H1 (cell line): ENCODE measurements at regions not wholly inside any gene's neighbourhood (a gene's known extent, or its start where the extent isn't known, plus 50 kb on each side); places are given as distances from the start of the nearest gene placed in this dataset.

Source experiments
- CTCF ChIA-PET: fragments of 300-600 bp; sonication (Branson Sonifier 250); formaldehyde crosslinking; loops from one replicate; lab custom pipeline; 2021; ENCODE audit not compliant: partially characterized antibody; lab: Charles Lee
- POLR2A ChIA-PET: fragments of 300-600 bp; sonication (Branson Sonifier 250); formaldehyde crosslinking; loops from one replicate; lab custom pipeline; 2021; ENCODE audit warnings: inconsistent platforms; ENCODE audit not compliant: partially characterized antibody; lab: Charles Lee
- DNase-seq, 2 experiments: peaks; one replicate each; pipeline versions ENCODE4 v3.0.0 to v3.0.0-alpha.2; 2010 to 2022; ENCODE audit warnings: low spot score in 2 of 2, low read depth in 1 of 2, mixed read lengths in 1 of 2
- FAIRE-seq: peaks from 2 replicates; lab custom pipeline; 2011; peaks lifted over from hg19 to GRCh38; lab: Jason Lieb, UNC
- H2AFZ ChIP-seq: 2 replicates; pipeline ENCODE4 v1.8.1; 2012; ENCODE audit warnings: low read length, inconsistent platforms
- H2AK5ac ChIP-seq: 2 replicates; pipeline ENCODE4 v1.6.1; 2013; ENCODE audit warnings: low read depth, low read length
- H2BK120ac ChIP-seq: replicated peaks from 2 replicates; pipeline ENCODE3; 2013; ENCODE audit warnings: low read depth, low read length, inconsistent platforms
- H2BK12ac ChIP-seq: 2 replicates; pipeline ENCODE4 v1.6.1; 2013; ENCODE audit warnings: low read depth, low read length
- H2BK15ac ChIP-seq: 2 replicates; pipeline ENCODE4 v1.6.1; 2013; ENCODE audit warnings: low read length
- H2BK20ac ChIP-seq: 2 replicates; pipeline ENCODE4 v1.6.1; 2013; ENCODE audit warnings: low read length
- H2BK5ac ChIP-seq: 2 replicates; pipeline ENCODE4 v1.6.1; 2013; ENCODE audit warnings: low read depth, low read length
- H3K14ac ChIP-seq: 2 replicates; pipeline ENCODE4 v1.6.1; 2013; ENCODE audit warnings: inconsistent platforms; ENCODE audit not compliant: insufficient read length
- H3K18ac ChIP-seq: 2 replicates; pipeline ENCODE4 v1.6.1; 2013; ENCODE audit warnings: low read length; ENCODE audit errors: extremely low read depth
- H3K23ac ChIP-seq: 2 replicates; pipeline ENCODE4 v1.6.1; 2013; ENCODE audit warnings: inconsistent platforms; ENCODE audit not compliant: insufficient read length
- H3K23me2 ChIP-seq: 2 replicates; pipeline ENCODE4 v1.6.1; 2013; ENCODE audit warnings: low read depth, low read length
- H3K27ac ChIP-seq: 2 replicates; pipeline ENCODE4 v1.6.1; 2011; ENCODE audit warnings: low read depth, low read length, inconsistent platforms
- H3K27me3 ChIP-seq, 4 experiments: replicated peaks in 1 of 4; 1 replicate in 1 of 4; 2 replicates in 3 of 4; pipeline versions ENCODE4 v1.6.1 to v1.8.1; 2011 to 2013; ENCODE audit warnings: low read length in 3 of 4, mild to moderate bottlenecking in 3 of 4, inconsistent platforms in 2 of 4, mixed read lengths in 2 of 4, moderate library complexity in 1 of 4; ENCODE audit not compliant: control insufficient read depth in 3 of 4, insufficient read depth in 3 of 4; ENCODE audit errors: extremely low read depth in 1 of 4
- H3K36me3 ChIP-seq, 4 experiments: 2 replicates each; pipeline versions ENCODE4 v1.6.1 to v1.8.1; 2011 to 2013; ENCODE audit warnings: mild to moderate bottlenecking in 4 of 4, low read length in 3 of 4, moderate library complexity in 2 of 4, control low read depth in 1 of 4, inconsistent platforms in 1 of 4; ENCODE audit not compliant: insufficient read depth in 4 of 4, control insufficient read depth in 2 of 4
- H3K4ac ChIP-seq: replicated peaks from 2 replicates; pipeline ENCODE3; 2013; ENCODE audit warnings: low read length, low read depth, mixed read lengths, inconsistent platforms; ENCODE audit not compliant: insufficient read length
- H3K4me1 ChIP-seq, 4 experiments: replicated peaks in 1 of 4; 1 replicate in 1 of 4; 2 replicates in 3 of 4; pipeline versions ENCODE4 v1.6.1 to v1.8.1; 2011 to 2013; ENCODE audit warnings: low read length in 3 of 4, inconsistent platforms in 2 of 4, mixed read lengths in 1 of 4; ENCODE audit not compliant: insufficient read depth in 4 of 4, control insufficient read depth in 3 of 4
- H3K4me2 ChIP-seq, 2 experiments: 2 replicates each; pipeline versions ENCODE4 v1.6.1 to v1.8.1; 2011 to 2013; ENCODE audit warnings: low read depth in 2 of 2, low read length in 2 of 2, control low read depth in 1 of 2, inconsistent platforms in 1 of 2, mild to moderate bottlenecking in 1 of 2; ENCODE audit not compliant: insufficient read depth in 1 of 2
- H3K4me3 ChIP-seq, 4 experiments: fragments of 200-600, 300-600 bp in 1 of 4; sonication (generic), shearing (Covaris generic), sonication (Bioruptor Twin) in 1 of 4; 2 replicates each; pipeline versions ENCODE4 v1.5.1 to v1.8.1; 2011 to 2016; ENCODE audit warnings: low read length in 4 of 4, low read depth in 3 of 4, control low read depth in 2 of 4, inconsistent platforms in 2 of 4, mild to moderate bottlenecking in 2 of 4, mixed read lengths in 1 of 4, moderate library complexity in 1 of 4; ENCODE audit not compliant: insufficient read depth in 2 of 4; ENCODE audit errors: extremely low read depth in 1 of 4
- H3K56ac ChIP-seq: replicated peaks from 2 replicates; pipeline ENCODE3; 2013; ENCODE audit warnings: low read depth, mild to moderate bottlenecking, mixed read lengths, low read length, inconsistent platforms; ENCODE audit not compliant: insufficient read length
- H3K79me1 ChIP-seq: 2 replicates; pipeline ENCODE4 v1.6.1; 2013; ENCODE audit warnings: low read depth, low read length, control low read depth
- H3K79me2 ChIP-seq, 2 experiments: 2 replicates each; pipeline versions ENCODE4 v1.6.1 to v1.8.1; 2012 to 2013; ENCODE audit warnings: low read length in 2 of 2, mild to moderate bottlenecking in 2 of 2, inconsistent platforms in 1 of 2; ENCODE audit not compliant: insufficient read depth in 2 of 2, control insufficient read depth in 1 of 2
- H3K9ac ChIP-seq, 4 experiments: replicated peaks in 1 of 4; 1 replicate in 1 of 4; 2 replicates in 3 of 4; pipeline versions ENCODE4 v1.6.1 to v1.8.1; 2011 to 2013; ENCODE audit warnings: low read depth in 3 of 4, low read length in 3 of 4, control low read depth in 2 of 4, mild to moderate bottlenecking in 2 of 4, moderate library complexity in 2 of 4, inconsistent platforms in 1 of 4; ENCODE audit errors: extremely low read depth in 1 of 4
- H3K9me3 ChIP-seq, 2 experiments: 2 replicates each; pipeline versions ENCODE4 v1.6.1 to v1.8.1; 2012 to 2013; ENCODE audit warnings: mild to moderate bottlenecking in 2 of 2, moderate library complexity in 2 of 2, control low read depth in 1 of 2, inconsistent platforms in 1 of 2, low read depth in 1 of 2, low read length in 1 of 2, mixed read lengths in 1 of 2; ENCODE audit not compliant: insufficient read depth in 2 of 2
- H4K20me1 ChIP-seq, 2 experiments: replicated peaks in 1 of 2; 2 replicates each; pipeline versions ENCODE3 to v1.8.1; 2011 to 2013; ENCODE audit warnings: inconsistent platforms in 2 of 2, low read length in 2 of 2, mild to moderate bottlenecking in 1 of 2; ENCODE audit not compliant: insufficient read depth in 2 of 2, control insufficient read depth in 1 of 2
- H4K5ac ChIP-seq: 2 replicates; pipeline ENCODE4 v1.6.1; 2013; ENCODE audit warnings: low read length, low read depth, mixed read lengths, inconsistent platforms; ENCODE audit not compliant: insufficient read length
- H4K8ac ChIP-seq: 2 replicates; pipeline ENCODE4 v1.8.0; 2013; ENCODE audit warnings: mild to moderate bottlenecking, moderate library complexity, low read length, inconsistent platforms; ENCODE audit not compliant: insufficient read depth; ENCODE audit errors: extremely low read depth
- H4K91ac ChIP-seq: replicated peaks from 2 replicates; pipeline ENCODE3; 2013; ENCODE audit warnings: low read length, mixed read lengths, inconsistent platforms; ENCODE audit not compliant: insufficient read length
- CHD2 ChIP-seq: IDR thresholded peaks from 2 replicates; pipeline ENCODE4 v1.6.1; 2012; ENCODE audit warnings: low read length, improper control_type of control experiment
- TF ChIP-seq, protein P1 (sequence below): fragments of 300-600 bp; sonication (generic); IDR thresholded peaks from 2 replicates; pipeline ENCODE4 v1.7.1; 2012; ENCODE audit warnings: low read length, moderate library complexity, mild to moderate bottlenecking, inconsistent platforms; ENCODE audit not compliant: insufficient replicate concordance

GRCh38 chr9:86483496-86483895 lies 129.3 kb upstream of the TUT7 start:
- Histone ChIP-seq H4K91ac (no peak overlapping the region), H2BK12ac (no peak overlapping the region), H3K9me3 (peaks cover 0 to 14% of the 10 kb centered on the region in 2 experiments; a peak in 2 of 4 replicates), H3K4me3 (no peak overlapping the region), H2AK5ac (no peak overlapping the region), H3K79me1 (no peaks in the 10 kb centered on the region), H3K18ac (no peak overlapping the region), H4K20me1 (no peaks in the 10 kb centered on the region), H3K4ac (no peak overlapping the region), H2BK5ac (no peak overlapping the region), H3K14ac (no peak overlapping the region), H3K36me3 (no peaks in the 10 kb centered on the region), H4K5ac (no peak overlapping the region), H2BK120ac (no peak overlapping the region), H3K23ac (no peak overlapping the region), H3K79me2 (no peaks in the 10 kb centered on the region), H2BK15ac (no peak overlapping the region), H3K27me3 (no peaks in the 10 kb centered on the region; a peak in 1 of 7 replicates), H3K4me2 (no peak overlapping the region), H3K4me1 (no peaks in the 10 kb centered on the region), H3K23me2 (no peaks in the 10 kb centered on the region), H4K8ac (no peak overlapping the region), H2BK20ac (no peak overlapping the region), H3K9ac (no peak overlapping the region), H3K27ac (no peak overlapping the region), H2AFZ (no peak overlapping the region), H3K56ac (no peak overlapping the region)
- POLR2A ChIA-PET: no interaction called here
- CTCF ChIA-PET: interaction anchor here (1.6 to 8.1 kb wide), 2 partner anchors 49 to 401 kb away, joined by 3 to 66 read pairs; no protein-coding TSS in a partner anchor
- no peak for FAIRE-seq
- no peak for DNase-seq
- TF ChIP-seq, protein P1, sequence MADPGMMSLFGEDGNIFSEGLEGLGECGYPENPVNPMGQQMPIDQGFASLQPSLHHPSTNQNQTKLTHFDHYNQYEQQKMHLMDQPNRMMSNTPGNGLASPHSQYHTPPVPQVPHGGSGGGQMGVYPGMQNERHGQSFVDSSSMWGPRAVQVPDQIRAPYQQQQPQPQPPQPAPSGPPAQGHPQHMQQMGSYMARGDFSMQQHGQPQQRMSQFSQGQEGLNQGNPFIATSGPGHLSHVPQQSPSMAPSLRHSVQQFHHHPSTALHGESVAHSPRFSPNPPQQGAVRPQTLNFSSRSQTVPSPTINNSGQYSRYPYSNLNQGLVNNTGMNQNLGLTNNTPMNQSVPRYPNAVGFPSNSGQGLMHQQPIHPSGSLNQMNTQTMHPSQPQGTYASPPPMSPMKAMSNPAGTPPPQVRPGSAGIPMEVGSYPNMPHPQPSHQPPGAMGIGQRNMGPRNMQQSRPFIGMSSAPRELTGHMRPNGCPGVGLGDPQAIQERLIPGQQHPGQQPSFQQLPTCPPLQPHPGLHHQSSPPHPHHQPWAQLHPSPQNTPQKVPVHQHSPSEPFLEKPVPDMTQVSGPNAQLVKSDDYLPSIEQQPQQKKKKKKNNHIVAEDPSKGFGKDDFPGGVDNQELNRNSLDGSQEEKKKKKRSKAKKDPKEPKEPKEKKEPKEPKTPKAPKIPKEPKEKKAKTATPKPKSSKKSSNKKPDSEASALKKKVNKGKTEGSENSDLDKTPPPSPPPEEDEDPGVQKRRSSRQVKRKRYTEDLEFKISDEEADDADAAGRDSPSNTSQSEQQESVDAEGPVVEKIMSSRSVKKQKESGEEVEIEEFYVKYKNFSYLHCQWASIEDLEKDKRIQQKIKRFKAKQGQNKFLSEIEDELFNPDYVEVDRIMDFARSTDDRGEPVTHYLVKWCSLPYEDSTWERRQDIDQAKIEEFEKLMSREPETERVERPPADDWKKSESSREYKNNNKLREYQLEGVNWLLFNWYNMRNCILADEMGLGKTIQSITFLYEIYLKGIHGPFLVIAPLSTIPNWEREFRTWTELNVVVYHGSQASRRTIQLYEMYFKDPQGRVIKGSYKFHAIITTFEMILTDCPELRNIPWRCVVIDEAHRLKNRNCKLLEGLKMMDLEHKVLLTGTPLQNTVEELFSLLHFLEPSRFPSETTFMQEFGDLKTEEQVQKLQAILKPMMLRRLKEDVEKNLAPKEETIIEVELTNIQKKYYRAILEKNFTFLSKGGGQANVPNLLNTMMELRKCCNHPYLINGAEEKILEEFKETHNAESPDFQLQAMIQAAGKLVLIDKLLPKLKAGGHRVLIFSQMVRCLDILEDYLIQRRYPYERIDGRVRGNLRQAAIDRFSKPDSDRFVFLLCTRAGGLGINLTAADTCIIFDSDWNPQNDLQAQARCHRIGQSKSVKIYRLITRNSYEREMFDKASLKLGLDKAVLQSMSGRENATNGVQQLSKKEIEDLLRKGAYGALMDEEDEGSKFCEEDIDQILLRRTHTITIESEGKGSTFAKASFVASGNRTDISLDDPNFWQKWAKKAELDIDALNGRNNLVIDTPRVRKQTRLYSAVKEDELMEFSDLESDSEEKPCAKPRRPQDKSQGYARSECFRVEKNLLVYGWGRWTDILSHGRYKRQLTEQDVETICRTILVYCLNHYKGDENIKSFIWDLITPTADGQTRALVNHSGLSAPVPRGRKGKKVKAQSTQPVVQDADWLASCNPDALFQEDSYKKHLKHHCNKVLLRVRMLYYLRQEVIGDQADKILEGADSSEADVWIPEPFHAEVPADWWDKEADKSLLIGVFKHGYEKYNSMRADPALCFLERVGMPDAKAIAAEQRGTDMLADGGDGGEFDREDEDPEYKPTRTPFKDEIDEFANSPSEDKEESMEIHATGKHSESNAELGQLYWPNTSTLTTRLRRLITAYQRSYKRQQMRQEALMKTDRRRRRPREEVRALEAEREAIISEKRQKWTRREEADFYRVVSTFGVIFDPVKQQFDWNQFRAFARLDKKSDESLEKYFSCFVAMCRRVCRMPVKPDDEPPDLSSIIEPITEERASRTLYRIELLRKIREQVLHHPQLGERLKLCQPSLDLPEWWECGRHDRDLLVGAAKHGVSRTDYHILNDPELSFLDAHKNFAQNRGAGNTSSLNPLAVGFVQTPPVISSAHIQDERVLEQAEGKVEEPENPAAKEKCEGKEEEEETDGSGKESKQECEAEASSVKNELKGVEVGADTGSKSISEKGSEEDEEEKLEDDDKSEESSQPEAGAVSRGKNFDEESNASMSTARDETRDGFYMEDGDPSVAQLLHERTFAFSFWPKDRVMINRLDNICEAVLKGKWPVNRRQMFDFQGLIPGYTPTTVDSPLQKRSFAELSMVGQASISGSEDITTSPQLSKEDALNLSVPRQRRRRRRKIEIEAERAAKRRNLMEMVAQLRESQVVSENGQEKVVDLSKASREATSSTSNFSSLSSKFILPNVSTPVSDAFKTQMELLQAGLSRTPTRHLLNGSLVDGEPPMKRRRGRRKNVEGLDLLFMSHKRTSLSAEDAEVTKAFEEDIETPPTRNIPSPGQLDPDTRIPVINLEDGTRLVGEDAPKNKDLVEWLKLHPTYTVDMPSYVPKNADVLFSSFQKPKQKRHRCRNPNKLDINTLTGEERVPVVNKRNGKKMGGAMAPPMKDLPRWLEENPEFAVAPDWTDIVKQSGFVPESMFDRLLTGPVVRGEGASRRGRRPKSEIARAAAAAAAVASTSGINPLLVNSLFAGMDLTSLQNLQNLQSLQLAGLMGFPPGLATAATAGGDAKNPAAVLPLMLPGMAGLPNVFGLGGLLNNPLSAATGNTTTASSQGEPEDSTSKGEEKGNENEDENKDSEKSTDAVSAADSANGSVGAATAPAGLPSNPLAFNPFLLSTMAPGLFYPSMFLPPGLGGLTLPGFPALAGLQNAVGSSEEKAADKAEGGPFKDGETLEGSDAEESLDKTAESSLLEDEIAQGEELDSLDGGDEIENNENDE: no peak
- TF ChIP-seq CHD2: no peak
